ENCODE measurements at regions not wholly inside any gene's neighbourhood (a gene's known extent, or its start where the extent isn't known, plus 50 kb on each side); places are given as distances from the start of the nearest gene placed in this dataset.

GRCh38 chr2:22900674-22901073, 484.3 kb upstream of the KLHL29 start:
- H3K36me3 ChIP-seq (ENCODE audit: insufficient read depth, low read length) = no peaks in the 10 kb centered on the region
- H3K9me2 ChIP-seq (replicated peaks; ENCODE audit: insufficient read depth, low read length) = no peaks in the 10 kb centered on the region
- no peak for DNase-seq
- H4K20me1 ChIP-seq (ENCODE audit: insufficient read depth, low read depth, low read length) = no peaks in the 10 kb centered on the region
- H3K4me2 ChIP-seq (ENCODE audit: low read depth, low read length, poor library complexity, severe bottlenecking) = no peak overlapping the region
- H2AFZ ChIP-seq (ENCODE audit: low read length) = no peak overlapping the region
- peaks cover 8% of the 10 kb centered on the region for H3K4me1 ChIP-seq (ENCODE audit: low read length)
- H3K4me3 ChIP-seq (ENCODE audit: low read length) = no peak overlapping the region
- H3K9ac ChIP-seq (ENCODE audit: low read length) = no peak overlapping the region
- no peaks in the 10 kb centered on the region for H3K27me3 ChIP-seq (ENCODE audit: low read length)
- no peak overlapping the region for H3K27ac ChIP-seq (ENCODE audit: low read length)
- no peaks in the 10 kb centered on the region for H3K9me3 ChIP-seq (ENCODE audit: low read length)
- no peaks in the 10 kb centered on the region for H3K79me2 ChIP-seq (ENCODE audit: low read length)

- Histone ChIP-seq H3K27me3 (ENCODE audit: low read length) (no peaks in the 10 kb centered on the region), H3K79me2 (ENCODE audit: low read length) (no peaks in the 10 kb centered on the region), H3K27ac (ENCODE audit: low read length) (no peak overlapping the region), H3K4me2 (ENCODE audit: low read depth, low read length, poor library complexity, severe bottlenecking) (no peak overlapping the region), H3K4me1 (ENCODE audit: low read length) (peaks cover 10% of the 10 kb centered on the region), H3K9me3 (ENCODE audit: low read length) (no peaks in the 10 kb centered on the region), H2AFZ (ENCODE audit: low read length) (no peak overlapping the region), H4K20me1 (ENCODE audit: insufficient read depth, low read depth, low read length) (no peaks in the 10 kb centered on the region), H3K4me3 (ENCODE audit: low read length) (no peak overlapping the region), H3K9ac (ENCODE audit: low read length) (no peak overlapping the region), H3K9me2 (replicated peaks; ENCODE audit: insufficient read depth, low read length) (no peaks in the 10 kb centered on the region), H3K36me3 (ENCODE audit: insufficient read depth, low read length) (no peaks in the 10 kb centered on the region)
- DNase-seq = no peak
Observed at GRCh38 chr2:22901471-22902179, 483.4 kb upstream of the KLHL29 start.

- H3K9me2 ChIP-seq (replicated peaks; ENCODE audit: insufficient read depth, low read length) = no peaks in the 10 kb centered on the region
- DNase-seq = no peak
- H3K27ac ChIP-seq (ENCODE audit: low read length) = no peak overlapping the region
- H3K36me3 ChIP-seq (ENCODE audit: insufficient read depth, low read length) = no peaks in the 10 kb centered on the region
- no peaks in the 10 kb centered on the region for H4K20me1 ChIP-seq (ENCODE audit: insufficient read depth, low read depth, low read length)
- H3K4me1 ChIP-seq (ENCODE audit: low read length) = peaks cover 10% of the 10 kb centered on the region
- no peak overlapping the region for H3K4me2 ChIP-seq (ENCODE audit: low read depth, low read length, poor library complexity, severe bottlenecking)
- no peak overlapping the region for H2AFZ ChIP-seq (ENCODE audit: low read length)
- no peaks in the 10 kb centered on the region for H3K79me2 ChIP-seq (ENCODE audit: low read length)
- no peaks in the 10 kb centered on the region for H3K9me3 ChIP-seq (ENCODE audit: low read length)
- H3K9ac ChIP-seq (ENCODE audit: low read length) = no peak overlapping the region
- H3K4me3 ChIP-seq (ENCODE audit: low read length) = no peak overlapping the region
- no peaks in the 10 kb centered on the region for H3K27me3 ChIP-seq (ENCODE audit: low read length)
Observed at GRCh38 chr2:22902180-22902550, 482.8 kb upstream of the KLHL29 start.

GRCh38 chr2:22902662-22903165, 482.3 kb upstream of the KLHL29 start:
- Histone ChIP-seq H3K9ac (ENCODE audit: low read length) (no peak overlapping the region), H3K4me2 (ENCODE audit: low read depth, low read length, poor library complexity, severe bottlenecking) (no peak overlapping the region), H3K27ac (ENCODE audit: low read length) (no peak overlapping the region), H2AFZ (ENCODE audit: low read length) (no peak overlapping the region), H4K20me1 (ENCODE audit: insufficient read depth, low read depth, low read length) (no peaks in the 10 kb centered on the region), H3K79me2 (ENCODE audit: low read length) (no peaks in the 10 kb centered on the region), H3K4me3 (ENCODE audit: low read length) (no peak overlapping the region), H3K36me3 (ENCODE audit: insufficient read depth, low read length) (no peaks in the 10 kb centered on the region), H3K9me2 (replicated peaks; ENCODE audit: insufficient read depth, low read length) (no peaks in the 10 kb centered on the region), H3K9me3 (ENCODE audit: low read length) (no peaks in the 10 kb centered on the region), H3K4me1 (ENCODE audit: low read length) (peaks cover 10% of the 10 kb centered on the region), H3K27me3 (ENCODE audit: low read length) (no peaks in the 10 kb centered on the region)
- no peak for DNase-seq

- DNase-seq = no peak
- no peak overlapping the region for H3K4me2 ChIP-seq (ENCODE audit: low read depth, low read length, poor library complexity, severe bottlenecking)
- H3K9me2 ChIP-seq (replicated peaks; ENCODE audit: insufficient read depth, low read length) = no peaks in the 10 kb centered on the region
- no peaks in the 10 kb centered on the region for H3K79me2 ChIP-seq (ENCODE audit: low read length)
- no peak overlapping the region for H3K4me3 ChIP-seq (ENCODE audit: low read length)
- H4K20me1 ChIP-seq (ENCODE audit: insufficient read depth, low read depth, low read length) = no peaks in the 10 kb centered on the region
- H3K9me3 ChIP-seq (ENCODE audit: low read length) = no peaks in the 10 kb centered on the region
- H2AFZ ChIP-seq (ENCODE audit: low read length) = no peak overlapping the region
- no peaks in the 10 kb centered on the region for H3K27me3 ChIP-seq (ENCODE audit: low read length)
- H3K4me1 ChIP-seq (ENCODE audit: low read length) = peaks cover 10% of the 10 kb centered on the region
- H3K36me3 ChIP-seq (ENCODE audit: insufficient read depth, low read length) = no peaks in the 10 kb centered on the region
- no peak overlapping the region for H3K9ac ChIP-seq (ENCODE audit: low read length)
- H3K27ac ChIP-seq (ENCODE audit: low read length) = no peak overlapping the region
Observed at GRCh38 chr2:22903616-22904015, 481.4 kb upstream of the KLHL29 start.

GRCh38 chr2:22904126-22904684, 480.8 kb upstream of the KLHL29 start:
- Histone ChIP-seq H3K9me2 (replicated peaks; ENCODE audit: insufficient read depth, low read length) (no peaks in the 10 kb centered on the region), H3K27me3 (ENCODE audit: low read length) (no peaks in the 10 kb centered on the region), H3K9ac (ENCODE audit: low read length) (no peak overlapping the region), H3K4me2 (ENCODE audit: low read depth, low read length, poor library complexity, severe bottlenecking) (no peak overlapping the region), H3K4me1 (ENCODE audit: low read length) (peaks cover 10% of the 10 kb centered on the region), H3K9me3 (ENCODE audit: low read length) (no peaks in the 10 kb centered on the region), H4K20me1 (ENCODE audit: insufficient read depth, low read depth, low read length) (no peaks in the 10 kb centered on the region), H3K27ac (ENCODE audit: low read length) (no peak overlapping the region), H2AFZ (ENCODE audit: low read length) (no peak overlapping the region), H3K4me3 (ENCODE audit: low read length) (no peak overlapping the region), H3K36me3 (ENCODE audit: insufficient read depth, low read length) (no peaks in the 10 kb centered on the region), H3K79me2 (ENCODE audit: low read length) (no peaks in the 10 kb centered on the region)
- peak; percentile 81 for DNase-seq

GRCh38 chr2:22907330-22907729, 477.6 kb upstream of the KLHL29 start:
- H3K27ac ChIP-seq (ENCODE audit: low read length) = no peak overlapping the region
- H2AFZ ChIP-seq (ENCODE audit: low read length) = no peak overlapping the region
- no peak overlapping the region for H3K9ac ChIP-seq (ENCODE audit: low read length)
- peaks cover 10% of the 10 kb centered on the region for H3K4me1 ChIP-seq (ENCODE audit: low read length)
- H4K20me1 ChIP-seq (ENCODE audit: insufficient read depth, low read depth, low read length) = no peaks in the 10 kb centered on the region
- H3K79me2 ChIP-seq (ENCODE audit: low read length) = no peaks in the 10 kb centered on the region
- H3K27me3 ChIP-seq (ENCODE audit: low read length) = no peaks in the 10 kb centered on the region
- no peak overlapping the region for H3K4me2 ChIP-seq (ENCODE audit: low read depth, low read length, poor library complexity, severe bottlenecking)
- no peaks in the 10 kb centered on the region for H3K9me2 ChIP-seq (replicated peaks; ENCODE audit: insufficient read depth, low read length)
- no peak overlapping the region for H3K4me3 ChIP-seq (ENCODE audit: low read length)
- H3K9me3 ChIP-seq (ENCODE audit: low read length) = no peaks in the 10 kb centered on the region
- no peak for DNase-seq
- no peaks in the 10 kb centered on the region for H3K36me3 ChIP-seq (ENCODE audit: insufficient read depth, low read length)

GRCh38 chr2:22912398-22912797, 472.6 kb upstream of the KLHL29 start:
- H3K4me3 ChIP-seq (ENCODE audit: low read length) = no peak overlapping the region
- peaks cover 15% of the 10 kb centered on the region for H3K4me1 ChIP-seq (ENCODE audit: low read length)
- H3K36me3 ChIP-seq (ENCODE audit: insufficient read depth, low read length) = no peaks in the 10 kb centered on the region
- no peaks in the 10 kb centered on the region for H3K27me3 ChIP-seq (ENCODE audit: low read length)
- H2AFZ ChIP-seq (ENCODE audit: low read length) = no peak overlapping the region
- no peaks in the 10 kb centered on the region for H3K9me3 ChIP-seq (ENCODE audit: low read length)
- H3K27ac ChIP-seq (ENCODE audit: low read length) = no peak overlapping the region
- no peak for DNase-seq
- H3K9me2 ChIP-seq (replicated peaks; ENCODE audit: insufficient read depth, low read length) = no peaks in the 10 kb centered on the region
- H3K79me2 ChIP-seq (ENCODE audit: low read length) = no peaks in the 10 kb centered on the region
- H4K20me1 ChIP-seq (ENCODE audit: insufficient read depth, low read depth, low read length) = no peaks in the 10 kb centered on the region
- no peak overlapping the region for H3K9ac ChIP-seq (ENCODE audit: low read length)
- no peak overlapping the region for H3K4me2 ChIP-seq (ENCODE audit: low read depth, low read length, poor library complexity, severe bottlenecking)

Data from Karpas-422 (cell line).